ENCODE measurements at regions not wholly inside any gene's neighbourhood (a gene's known extent, or its start where the extent isn't known, plus 50 kb on each side); places are given as distances from the start of the nearest gene placed in this dataset.

DNA sequence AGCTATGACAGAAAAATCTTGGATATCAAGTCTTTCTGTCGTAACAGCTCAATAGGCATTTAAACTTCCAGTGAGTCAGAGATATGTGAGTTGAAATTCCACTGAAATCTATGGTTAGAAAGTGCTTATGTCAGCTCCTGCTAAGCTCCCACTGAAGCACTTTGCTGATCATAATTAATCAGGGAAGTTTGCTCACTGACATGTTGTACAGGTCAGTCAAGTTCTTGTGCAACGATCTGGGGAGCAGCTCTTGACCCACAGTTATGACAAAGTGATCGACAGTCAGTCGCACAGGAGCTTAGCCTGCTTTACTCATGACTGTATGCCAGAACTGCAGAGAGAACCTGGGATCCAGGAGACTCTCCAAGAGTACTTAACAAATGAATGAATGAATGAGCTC, 453.5 kb downstream of the SOX2 start:
- Histone ChIP-seq H3K27ac (ENCODE audit: low read depth, low read length) (no peak overlapping the region), H3K9me2 (replicated peaks; ENCODE audit: control insufficient read depth, low read length) (no peaks in the 10 kb centered on the region), H3K79me2 (ENCODE audit: control insufficient read depth, low read length) (no peaks in the 10 kb centered on the region), H4K20me1 (ENCODE audit: control insufficient read depth, insufficient read depth, low read depth, low read length) (no peaks in the 10 kb centered on the region), H3K27me3 (ENCODE audit: control insufficient read depth, low read length) (peaks cover 3% of the 10 kb centered on the region; the same call in 1 of the 2 replicates), H3F3A (ENCODE audit: control insufficient read depth, insufficient read depth) (no peaks in the 10 kb centered on the region), H3K36me3 (ENCODE audit: control insufficient read depth, low read length) (no peaks in the 10 kb centered on the region), H3K9me3 (ENCODE audit: control insufficient read depth, insufficient read depth, low read length) (no peaks in the 10 kb centered on the region), H3K4me3 (ENCODE audit: low read length) (no peak overlapping the region), H3K4me2 (ENCODE audit: low read length) (no peak overlapping the region), H3K4me1 (ENCODE audit: control insufficient read depth, low read length) (no peaks in the 10 kb centered on the region)
- TF ChIP-seq, protein P1, sequence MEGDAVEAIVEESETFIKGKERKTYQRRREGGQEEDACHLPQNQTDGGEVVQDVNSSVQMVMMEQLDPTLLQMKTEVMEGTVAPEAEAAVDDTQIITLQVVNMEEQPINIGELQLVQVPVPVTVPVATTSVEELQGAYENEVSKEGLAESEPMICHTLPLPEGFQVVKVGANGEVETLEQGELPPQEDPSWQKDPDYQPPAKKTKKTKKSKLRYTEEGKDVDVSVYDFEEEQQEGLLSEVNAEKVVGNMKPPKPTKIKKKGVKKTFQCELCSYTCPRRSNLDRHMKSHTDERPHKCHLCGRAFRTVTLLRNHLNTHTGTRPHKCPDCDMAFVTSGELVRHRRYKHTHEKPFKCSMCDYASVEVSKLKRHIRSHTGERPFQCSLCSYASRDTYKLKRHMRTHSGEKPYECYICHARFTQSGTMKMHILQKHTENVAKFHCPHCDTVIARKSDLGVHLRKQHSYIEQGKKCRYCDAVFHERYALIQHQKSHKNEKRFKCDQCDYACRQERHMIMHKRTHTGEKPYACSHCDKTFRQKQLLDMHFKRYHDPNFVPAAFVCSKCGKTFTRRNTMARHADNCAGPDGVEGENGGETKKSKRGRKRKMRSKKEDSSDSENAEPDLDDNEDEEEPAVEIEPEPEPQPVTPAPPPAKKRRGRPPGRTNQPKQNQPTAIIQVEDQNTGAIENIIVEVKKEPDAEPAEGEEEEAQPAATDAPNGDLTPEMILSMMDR (IDR thresholded peaks at IDR 0.05; ENCODE audit: low read depth, low read length, poor library complexity, severe bottlenecking) = no peak
- no peak for TF ChIP-seq EZH2phosphoT487 (IDR thresholded peaks at IDR 0.05; ENCODE audit: borderline replicate concordance, low read length)

DNA sequence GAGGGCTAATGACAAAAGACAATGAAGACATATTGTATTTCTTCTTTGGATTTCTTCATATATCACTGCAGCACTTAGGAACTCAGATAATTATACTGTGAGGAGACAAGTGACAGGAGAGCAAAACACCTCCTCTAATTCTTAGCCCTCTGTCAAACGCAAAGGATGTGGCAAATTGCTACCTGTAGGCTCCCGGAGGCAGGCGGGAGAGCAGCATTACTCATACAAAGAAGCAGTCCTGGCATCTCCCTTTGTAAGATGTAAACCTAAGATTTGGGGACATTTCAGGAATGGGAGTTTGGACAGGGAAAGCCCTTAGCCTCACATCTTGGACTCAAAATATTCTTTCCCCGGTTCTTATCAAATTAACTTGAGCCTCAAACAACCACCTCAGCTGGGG, 460.8 kb downstream of the SOX2 start:
- no peaks in the 10 kb centered on the region for H3K9me2 ChIP-seq (replicated peaks; ENCODE audit: control insufficient read depth, low read length)
- H3K36me3 ChIP-seq (ENCODE audit: control insufficient read depth, low read length) = no peaks in the 10 kb centered on the region
- H3F3A ChIP-seq (ENCODE audit: control insufficient read depth, insufficient read depth) = no peaks in the 10 kb centered on the region
- TF ChIP-seq, protein P1 (IDR thresholded peaks at IDR 0.05; ENCODE audit: low read depth, low read length, poor library complexity, severe bottlenecking) = no peak
- no peak for TF ChIP-seq EZH2phosphoT487 (IDR thresholded peaks at IDR 0.05; ENCODE audit: borderline replicate concordance, low read length)
- no peaks in the 10 kb centered on the region for H3K4me1 ChIP-seq (ENCODE audit: control insufficient read depth, low read length)
- no peak overlapping the region for H3K4me2 ChIP-seq (ENCODE audit: low read length)
- no peaks in the 10 kb centered on the region for H3K79me2 ChIP-seq (ENCODE audit: control insufficient read depth, low read length)
- no peak overlapping the region for H3K27ac ChIP-seq (ENCODE audit: low read depth, low read length)
- 0 out of 2 replicates have a peak, but pooled peaks cover 5% of the 10 kb centered on the region for H3K27me3 ChIP-seq (ENCODE audit: control insufficient read depth, low read length)
- H3K4me3 ChIP-seq (ENCODE audit: low read length) = no peak overlapping the region
- H4K20me1 ChIP-seq (ENCODE audit: control insufficient read depth, insufficient read depth, low read depth, low read length) = no peaks in the 10 kb centered on the region
- no peaks in the 10 kb centered on the region for H3K9me3 ChIP-seq (ENCODE audit: control insufficient read depth, insufficient read depth, low read length)

DNA sequence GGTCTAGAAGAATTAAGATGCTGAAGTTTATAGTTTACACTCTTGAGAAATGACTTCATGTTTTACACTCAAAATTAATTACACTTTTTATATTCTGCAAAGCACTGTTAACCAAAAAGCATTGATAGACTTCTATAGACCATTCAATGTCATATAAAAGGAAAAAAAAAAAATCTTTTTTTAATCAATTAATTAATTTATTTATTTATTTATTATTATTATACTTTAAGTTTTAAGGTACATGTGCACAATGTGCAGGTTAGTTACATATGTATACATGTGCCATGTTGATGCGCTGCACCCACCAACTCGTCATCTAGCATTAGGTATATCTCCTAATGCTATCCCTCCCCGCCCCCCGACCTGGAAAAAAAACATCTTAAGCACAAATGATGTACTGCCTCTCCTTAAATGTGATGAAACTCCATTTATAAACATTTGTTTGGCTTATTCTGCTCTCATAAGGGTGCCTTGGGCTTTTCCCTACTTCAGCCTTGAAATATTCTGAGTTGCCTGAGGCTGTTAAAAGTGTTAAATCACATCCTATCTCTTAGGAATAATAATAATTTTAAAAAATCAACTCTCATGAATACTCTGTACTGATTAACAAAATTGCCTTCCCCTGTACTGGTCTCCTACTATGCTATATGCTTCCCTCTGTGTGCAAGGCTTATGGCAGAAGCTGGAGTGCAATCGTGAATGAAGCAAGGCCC, 466.9 kb downstream of the SOX2 start:
- TF ChIP-seq, protein P1 (IDR thresholded peaks at IDR 0.05; ENCODE audit: low read depth, low read length, poor library complexity, severe bottlenecking) = no peak
- TF ChIP-seq EZH2phosphoT487 (IDR thresholded peaks at IDR 0.05; ENCODE audit: borderline replicate concordance, low read length) = no peak
- H3K4me2 ChIP-seq (ENCODE audit: low read length) = no peak overlapping the region
- 0 out of 2 replicates have a peak, but pooled peaks cover 5% of the 10 kb centered on the region for H3K27me3 ChIP-seq (ENCODE audit: control insufficient read depth, low read length)
- H3K9me3 ChIP-seq (ENCODE audit: control insufficient read depth, insufficient read depth, low read length) = no peaks in the 10 kb centered on the region
- no peak overlapping the region for H3K27ac ChIP-seq (ENCODE audit: low read depth, low read length)
- H4K20me1 ChIP-seq (ENCODE audit: control insufficient read depth, insufficient read depth, low read depth, low read length) = no peaks in the 10 kb centered on the region
- no peaks in the 10 kb centered on the region for H3K36me3 ChIP-seq (ENCODE audit: control insufficient read depth, low read length)
- no peaks in the 10 kb centered on the region for H3K4me1 ChIP-seq (ENCODE audit: control insufficient read depth, low read length)
- H3K79me2 ChIP-seq (ENCODE audit: control insufficient read depth, low read length) = no peaks in the 10 kb centered on the region
- no peak overlapping the region for H3K4me3 ChIP-seq (ENCODE audit: low read length)
- no peaks in the 10 kb centered on the region for H3F3A ChIP-seq (ENCODE audit: control insufficient read depth, insufficient read depth)
- H3K9me2 ChIP-seq (replicated peaks; ENCODE audit: control insufficient read depth, low read length) = no peaks in the 10 kb centered on the region
